ENCODE measurements at regions not wholly inside any gene's neighbourhood (a gene's known extent, or its start where the extent isn't known, plus 50 kb on each side); places are given as distances from the start of the nearest gene placed in this dataset.

GRCh38 chr4:12658146-12658545, 826.0 kb downstream of the RAB28 start:
- H3K79me2 ChIP-seq (ENCODE audit: control insufficient read depth, insufficient read depth, low read length), result no peaks in the 10 kb centered on the region
- no peaks in the 10 kb centered on the region for H3K4me1 ChIP-seq (ENCODE audit: control insufficient read depth, extremely low read depth, insufficient read depth, low read length)
- TF ChIP-seq CTCF (optimal IDR thresholded peaks at IDR 0.05 in 1 of 3, IDR thresholded peaks at IDR 0.05 in 1 of 3, conservative IDR thresholded peaks at IDR 0.05 in 1 of 3; ENCODE audit: extremely low read depth in 1 of 3, insufficient read depth in 2 of 3, low read length in 3 of 3) (no peak), EZH2 (IDR thresholded peaks at IDR 0.05; ENCODE audit: low read length) (no peak)
- H3K4me2 ChIP-seq (ENCODE audit: control insufficient read depth, extremely low read depth, insufficient read depth, low read depth, low read length), result no peak overlapping the region
- no peaks in the 10 kb centered on the region for H3K36me3 ChIP-seq (ENCODE audit: control insufficient read depth in 2 of 2, extremely low read depth in 1 of 2, insufficient read depth in 2 of 2, low read length in 2 of 2)
- no peaks in the 10 kb centered on the region for H3K9me3 ChIP-seq (ENCODE audit: control insufficient read depth, low read depth, low read length)
- H3K27ac ChIP-seq (ENCODE audit: control insufficient read depth, insufficient read depth, low read length), result no peak overlapping the region
- H4K20me1 ChIP-seq (ENCODE audit: control insufficient read depth, extremely low read depth, insufficient read depth, low read length), result no peaks in the 10 kb centered on the region
- DNase-seq (ENCODE audit: low read depth, low spot score), result no peak
- dilution Hi-C loops (cut with MboI; ENCODE audit: extremely low pct_ligation_motif_present, low sequenced_read_pairs), result no loop called here
- no peak overlapping the region for H2AFZ ChIP-seq (ENCODE audit: control insufficient read depth, low read length)
- H3K9ac ChIP-seq (ENCODE audit: control insufficient read depth, extremely low read depth, insufficient read depth, low read length), result no peak overlapping the region
- H3K4me3 ChIP-seq (ENCODE audit: control insufficient read depth in 2 of 3, extremely low read depth in 1 of 3, insufficient read depth in 2 of 3, low read depth in 1 of 3, low read length in 3 of 3), result no peak overlapping the region
- H3K27me3 ChIP-seq (ENCODE audit: control insufficient read depth, extremely low read depth, insufficient read depth, low read length), result no peaks in the 10 kb centered on the region
- FAIRE-seq, result no peak
- no peaks in the 10 kb centered on the region for H3K9me1 ChIP-seq (ENCODE audit: control insufficient read depth, extremely low read depth, insufficient read depth, low read length)

- FAIRE-seq (no peak), DNase-seq (ENCODE audit: low read depth, low spot score) (no peak)
- Histone ChIP-seq H2AFZ (ENCODE audit: control insufficient read depth, low read length) (no peak overlapping the region), H3K27ac (ENCODE audit: control insufficient read depth, insufficient read depth, low read length) (no peak overlapping the region), H3K27me3 (ENCODE audit: control insufficient read depth, extremely low read depth, insufficient read depth, low read length) (no peaks in the 10 kb centered on the region), H3K4me2 (ENCODE audit: control insufficient read depth, extremely low read depth, insufficient read depth, low read depth, low read length) (no peak overlapping the region), H3K4me3 (ENCODE audit: control insufficient read depth in 2 of 3, extremely low read depth in 1 of 3, insufficient read depth in 2 of 3, low read depth in 1 of 3, low read length in 3 of 3) (no peak overlapping the region), H4K20me1 (ENCODE audit: control insufficient read depth, extremely low read depth, insufficient read depth, low read length) (no peaks in the 10 kb centered on the region), H3K9me3 (ENCODE audit: control insufficient read depth, low read depth, low read length) (no peaks in the 10 kb centered on the region), H3K9ac (ENCODE audit: control insufficient read depth, extremely low read depth, insufficient read depth, low read length) (no peak overlapping the region), H3K4me1 (ENCODE audit: control insufficient read depth, extremely low read depth, insufficient read depth, low read length) (no peaks in the 10 kb centered on the region), H3K9me1 (ENCODE audit: control insufficient read depth, extremely low read depth, insufficient read depth, low read length) (no peaks in the 10 kb centered on the region), H3K79me2 (ENCODE audit: control insufficient read depth, insufficient read depth, low read length) (no peaks in the 10 kb centered on the region), H3K36me3 (ENCODE audit: control insufficient read depth in 2 of 2, extremely low read depth in 1 of 2, insufficient read depth in 2 of 2, low read length in 2 of 2) (no peaks in the 10 kb centered on the region)
- dilution Hi-C loops (cut with MboI; ENCODE audit: extremely low pct_ligation_motif_present, low sequenced_read_pairs), result no loop called here
- TF ChIP-seq CTCF (optimal IDR thresholded peaks at IDR 0.05 in 1 of 3, IDR thresholded peaks at IDR 0.05 in 1 of 3, conservative IDR thresholded peaks at IDR 0.05 in 1 of 3; ENCODE audit: extremely low read depth in 1 of 3, insufficient read depth in 2 of 3, low read length in 3 of 3), result no peak
- TF ChIP-seq EZH2 (IDR thresholded peaks at IDR 0.05; ENCODE audit: low read length), result no peak
Observed at GRCh38 chr4:12651876-12652275, 832.3 kb downstream of the RAB28 start.

Data from keratinocyte (primary cell).